KOPT-K1 (cell line): ENCODE measurements at regions not wholly inside any gene's neighbourhood (a gene's known extent, or its start where the extent isn't known, plus 50 kb on each side); places are given as distances from the start of the nearest gene placed in this dataset.

Experiments used
- H3K27ac ChIP-seq: fragments of 200-600 bp; sonication (generic); 2 replicates; pipeline ENCODE4 v1.5.1; 2016; ENCODE audit warnings: antibody characterized with exemption, mild to moderate bottlenecking, low read depth, low read length; ENCODE audit not compliant: poor library complexity, severe bottlenecking
- H3K36me3 ChIP-seq: fragments of 200-600 bp; sonication (generic); 2 replicates; pipeline ENCODE4 v1.5.1; 2017; ENCODE audit warnings: antibody characterized with exemption, mild to moderate bottlenecking, low read length, moderate library complexity; ENCODE audit not compliant: insufficient read depth
- H3K9me3 ChIP-seq: fragments of 200-600 bp; sonication (generic); 2 replicates; pipeline ENCODE4 v1.5.1; 2017; ENCODE audit warnings: antibody characterized with exemption, low read length, mild to moderate bottlenecking; ENCODE audit not compliant: insufficient read depth, poor library complexity, severe bottlenecking

DNA sequence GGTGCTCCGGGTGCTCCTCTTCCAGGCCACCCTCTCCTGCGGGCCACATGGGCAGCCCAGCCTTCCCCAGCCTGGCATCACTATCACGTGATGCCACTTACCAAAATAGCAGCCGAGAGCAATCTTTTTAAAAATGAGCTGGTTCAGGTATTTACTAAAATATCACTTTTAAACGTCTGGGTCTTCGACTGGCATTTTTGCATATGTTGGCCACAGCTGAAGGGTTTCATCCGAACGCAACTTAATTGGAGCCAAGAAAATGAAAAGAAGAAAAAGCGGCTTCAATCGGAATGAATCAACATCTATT lies 94.6 kb upstream of the ANO1 start:
- Histone ChIP-seq H3K36me3 (no peaks in the 10 kb centered on the region), H3K9me3 (no peaks in the 10 kb centered on the region), H3K27ac (no peak overlapping the region)

DNA sequence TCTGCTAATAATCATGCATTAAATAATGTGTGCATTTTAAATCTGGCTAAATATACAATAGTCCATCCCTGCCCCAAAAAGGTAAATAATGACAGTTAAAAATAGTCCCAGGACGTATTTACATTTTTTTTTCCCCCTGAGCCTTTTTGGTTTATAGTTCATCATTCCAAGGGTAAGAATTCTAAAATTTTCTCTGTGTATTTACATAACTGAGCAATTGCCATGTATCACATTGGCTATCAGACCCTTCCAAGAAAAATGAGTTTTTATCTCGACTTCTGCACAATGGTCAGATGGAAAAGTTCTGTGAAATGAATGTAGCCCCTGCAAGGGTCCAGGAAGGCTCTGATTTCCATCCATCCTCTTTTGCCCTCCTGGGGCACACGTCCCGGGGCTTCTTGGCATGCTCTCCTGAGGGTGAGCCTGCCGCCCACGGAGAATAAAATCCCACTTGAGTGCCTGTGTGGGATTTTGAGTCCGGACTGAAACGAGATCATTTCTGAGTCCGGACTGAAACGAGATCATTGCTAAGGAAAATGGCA lies 94.1 kb upstream of the ANO1 start:
- Histone ChIP-seq H3K9me3 (no peaks in the 10 kb centered on the region), H3K36me3 (no peaks in the 10 kb centered on the region), H3K27ac (peak overlapping the region; percentile 33)

DNA sequence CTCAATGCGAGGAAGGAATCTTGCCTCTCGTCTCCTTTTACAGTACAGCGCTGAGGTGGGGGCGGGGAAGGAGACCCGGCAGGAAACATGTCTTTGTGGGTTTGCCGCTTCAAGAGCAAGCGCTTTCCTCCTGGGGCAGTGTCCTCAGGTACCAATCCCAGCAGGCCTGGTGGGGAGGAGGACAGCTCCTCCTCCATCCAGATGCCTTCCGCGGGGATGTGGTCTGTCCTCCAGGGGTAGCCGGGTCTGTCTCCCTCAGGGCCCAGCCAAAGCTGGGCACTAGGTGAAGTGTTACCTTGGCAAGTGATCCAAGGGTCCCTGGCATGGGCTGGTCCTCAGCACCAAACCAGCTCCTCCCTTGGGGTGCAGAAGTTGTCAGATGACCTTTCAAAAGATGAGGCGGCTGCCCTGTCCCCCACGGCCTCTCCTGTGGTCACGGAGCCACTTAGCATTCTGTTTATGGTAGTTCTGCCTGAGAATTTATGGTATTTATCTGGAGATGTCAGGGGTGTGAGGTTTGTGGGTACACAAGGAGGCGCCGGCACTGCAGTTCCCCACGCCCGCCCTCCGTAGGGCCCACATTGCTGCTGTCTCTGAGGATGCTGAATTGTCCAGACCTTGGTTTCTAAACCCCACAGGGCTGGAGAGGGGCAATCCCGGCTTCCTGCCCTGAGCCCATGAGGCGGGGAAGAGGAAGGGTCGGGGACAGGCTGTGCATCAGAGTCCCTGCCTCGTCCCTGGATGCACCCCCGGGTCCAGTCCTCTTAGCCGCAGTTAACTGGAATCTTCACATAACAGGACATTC lies 93.5 kb upstream of the ANO1 start:
- peak overlapping the region; percentile 36 for H3K27ac ChIP-seq
- H3K36me3 ChIP-seq, result no peaks in the 10 kb centered on the region
- H3K9me3 ChIP-seq, result no peaks in the 10 kb centered on the region

DNA sequence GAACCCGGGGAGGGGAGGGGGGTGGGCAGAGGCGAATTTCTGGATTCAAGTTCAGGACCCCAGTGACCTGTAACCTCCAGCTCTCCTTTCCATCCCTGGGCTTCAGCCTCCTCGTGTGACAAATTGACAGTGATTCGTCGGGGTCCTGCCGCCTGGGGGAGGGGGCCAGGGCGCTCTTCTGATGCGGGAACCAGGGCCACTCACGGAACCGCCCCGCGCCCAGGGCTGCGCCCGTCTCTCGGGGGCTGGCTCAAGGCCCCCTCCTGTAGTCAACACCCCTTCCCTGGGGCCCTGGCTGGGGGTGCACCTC lies 92.8 kb upstream of the ANO1 start:
- no peak overlapping the region for H3K27ac ChIP-seq
- no peaks in the 10 kb centered on the region for H3K9me3 ChIP-seq
- H3K36me3 ChIP-seq, result no peaks in the 10 kb centered on the region

DNA sequence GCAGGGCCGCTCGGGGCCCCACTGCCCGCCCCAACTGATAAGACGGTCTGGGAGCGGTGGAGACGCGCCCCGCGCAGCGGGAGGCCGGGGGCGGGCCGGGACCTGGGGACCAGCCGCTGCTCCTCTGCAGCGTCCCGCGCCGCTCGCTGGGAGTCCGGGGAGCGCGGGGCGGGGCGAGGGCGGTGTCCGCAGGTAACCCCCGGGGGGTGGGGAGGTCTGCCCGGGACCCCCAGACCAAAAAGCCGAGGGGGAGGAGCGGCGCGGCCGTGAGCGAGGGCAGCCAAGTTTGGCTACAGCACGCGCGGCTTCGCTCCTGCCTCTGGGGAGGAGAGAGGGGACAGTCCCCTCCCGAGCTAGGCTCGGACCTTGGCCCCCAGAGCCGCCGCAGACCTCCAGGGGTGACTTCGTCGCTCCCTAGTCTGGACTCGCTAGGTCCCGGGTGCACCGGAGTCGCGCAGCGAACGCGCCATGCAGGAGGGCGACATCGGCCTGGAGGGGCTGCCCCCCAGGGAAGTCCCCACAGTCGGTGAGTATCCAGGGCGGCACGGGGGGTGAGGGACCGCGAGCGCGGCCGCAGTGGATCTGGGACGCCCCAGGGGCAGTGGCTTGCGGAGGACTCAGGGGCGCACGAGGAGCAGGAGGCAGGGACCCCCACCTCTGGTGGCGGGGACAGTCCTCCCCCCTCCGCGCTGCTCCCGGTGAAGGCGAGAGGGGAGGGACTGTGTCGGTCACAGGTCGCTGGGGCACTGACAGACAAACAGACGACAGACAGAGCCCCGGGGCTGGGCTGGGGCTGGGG lies 92.3 kb upstream of the ANO1 start:
- Histone ChIP-seq H3K9me3 (no peaks in the 10 kb centered on the region), H3K27ac (no peak overlapping the region), H3K36me3 (no peaks in the 10 kb centered on the region)

DNA sequence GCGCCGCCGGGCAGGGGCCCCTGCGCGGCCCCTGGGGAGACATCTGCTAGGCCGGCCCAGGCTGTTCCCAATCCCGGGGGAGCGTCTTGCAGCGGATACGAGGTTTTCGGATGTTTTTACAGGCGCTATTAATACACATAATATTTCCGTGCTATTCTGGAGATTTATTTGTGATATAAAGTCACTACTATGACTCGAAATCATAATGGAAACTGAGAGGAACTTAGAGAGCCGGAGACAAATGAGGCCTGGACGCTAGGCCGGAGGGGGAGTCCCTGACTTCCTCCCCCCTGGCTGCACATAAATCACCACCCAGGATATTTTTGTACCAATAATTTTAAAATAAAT lies 91.7 kb upstream of the ANO1 start:
- Histone ChIP-seq H3K27ac (no peak overlapping the region), H3K9me3 (no peaks in the 10 kb centered on the region), H3K36me3 (no peaks in the 10 kb centered on the region)

DNA sequence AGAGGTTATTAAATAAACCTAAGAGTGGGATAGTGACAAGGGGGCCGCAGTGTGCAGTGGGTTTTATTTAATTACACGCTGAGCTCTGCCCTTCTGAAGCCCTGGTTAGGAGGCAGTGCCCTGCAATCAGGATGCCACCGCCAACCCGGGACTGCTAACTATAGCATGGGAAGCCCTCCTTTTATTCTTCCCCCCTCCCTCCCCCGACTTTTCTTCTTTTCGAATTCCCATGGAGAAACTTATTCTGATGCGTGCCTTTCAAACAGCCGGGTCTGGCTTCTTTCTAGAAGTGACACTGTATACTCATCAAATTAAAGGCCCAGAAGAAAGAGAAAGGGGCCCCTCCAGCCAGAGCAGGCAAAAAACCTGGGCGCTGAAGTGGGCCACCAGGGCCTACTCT lies 91.3 kb upstream of the ANO1 start:
- Histone ChIP-seq H3K9me3 (no peaks in the 10 kb centered on the region), H3K36me3 (no peaks in the 10 kb centered on the region), H3K27ac (no peak overlapping the region)

DNA sequence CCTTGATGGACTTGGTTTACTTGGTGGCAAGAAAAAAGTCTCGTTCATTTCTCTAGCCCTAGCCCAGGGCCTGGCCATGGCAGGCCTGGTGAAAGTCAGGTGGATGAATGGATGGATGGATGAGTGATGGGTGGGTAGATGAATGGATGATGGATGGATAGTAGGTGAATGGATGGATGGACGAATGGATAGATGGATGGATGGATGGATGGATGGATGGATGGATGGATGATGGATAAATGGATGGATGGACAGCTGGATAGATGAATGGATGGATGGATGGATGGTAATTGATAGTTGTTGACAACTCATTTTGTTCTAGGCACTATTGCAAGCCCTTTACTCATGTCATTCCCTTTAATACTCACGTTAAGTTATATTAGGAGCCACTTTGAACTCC lies 86.1 kb upstream of the ANO1 start:
- peaks cover 10% of the 10 kb centered on the region for H3K9me3 ChIP-seq
- H3K27ac ChIP-seq, result no peak overlapping the region
- no peaks in the 10 kb centered on the region for H3K36me3 ChIP-seq

DNA sequence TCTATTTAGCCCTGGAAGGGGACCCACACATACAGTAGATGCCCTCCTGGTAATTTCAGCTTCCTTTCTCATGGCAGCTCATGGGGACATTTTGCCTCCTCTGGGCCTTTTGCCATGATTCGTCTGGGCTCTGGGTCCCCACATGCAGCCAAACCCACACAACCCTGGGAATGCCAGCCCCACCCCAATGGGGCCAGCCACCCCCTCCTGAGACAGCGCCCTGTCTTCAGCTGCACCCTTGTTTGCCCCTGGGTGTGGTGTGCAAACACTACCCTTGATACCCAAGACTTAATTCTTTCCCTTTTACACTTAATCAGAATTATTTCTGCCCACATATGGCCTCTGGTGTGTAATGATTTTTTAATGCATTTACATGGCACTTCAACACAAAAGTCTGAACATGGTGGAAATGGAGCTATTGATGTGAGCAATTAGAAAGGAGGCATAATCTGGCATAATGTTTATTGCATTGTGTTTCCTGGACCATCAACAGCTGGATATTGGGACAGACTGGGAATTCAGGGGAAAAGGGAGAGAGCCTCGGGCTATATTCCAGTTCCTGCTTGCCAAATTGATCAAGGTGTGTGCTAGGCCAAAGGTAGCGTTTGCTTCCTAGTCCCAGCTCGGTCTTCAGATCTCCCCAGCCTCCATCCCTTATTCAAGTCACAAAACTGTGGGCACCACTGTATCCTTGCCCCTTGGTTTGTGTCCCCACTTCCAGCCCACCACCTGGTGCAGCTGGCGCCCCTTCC lies 85.0 kb upstream of the ANO1 start:
- Histone ChIP-seq H3K27ac (no peak overlapping the region), H3K9me3 (peaks cover 10% of the 10 kb centered on the region), H3K36me3 (no peaks in the 10 kb centered on the region)

DNA sequence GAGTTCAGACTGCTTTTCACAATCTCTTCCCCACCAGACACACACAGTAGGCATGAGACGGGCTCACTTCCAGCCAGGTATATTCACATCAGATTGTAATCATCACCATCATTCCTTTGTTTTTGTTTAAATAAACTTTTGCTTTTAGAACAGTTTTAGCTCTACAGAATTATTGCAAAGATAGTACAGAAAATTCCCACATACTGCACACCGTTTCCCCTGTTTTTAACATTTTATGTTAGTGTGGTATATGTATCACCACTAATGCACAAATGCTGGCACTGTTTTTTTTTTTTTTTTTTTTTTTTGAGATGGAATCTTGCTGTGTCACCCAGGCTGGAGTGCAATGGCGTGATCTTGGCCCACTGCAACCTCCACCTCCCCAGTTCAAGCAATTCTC lies 83.3 kb upstream of the ANO1 start:
- Histone ChIP-seq H3K36me3 (no peaks in the 10 kb centered on the region), H3K27ac (no peak overlapping the region), H3K9me3 (peaks cover 10% of the 10 kb centered on the region)

DNA sequence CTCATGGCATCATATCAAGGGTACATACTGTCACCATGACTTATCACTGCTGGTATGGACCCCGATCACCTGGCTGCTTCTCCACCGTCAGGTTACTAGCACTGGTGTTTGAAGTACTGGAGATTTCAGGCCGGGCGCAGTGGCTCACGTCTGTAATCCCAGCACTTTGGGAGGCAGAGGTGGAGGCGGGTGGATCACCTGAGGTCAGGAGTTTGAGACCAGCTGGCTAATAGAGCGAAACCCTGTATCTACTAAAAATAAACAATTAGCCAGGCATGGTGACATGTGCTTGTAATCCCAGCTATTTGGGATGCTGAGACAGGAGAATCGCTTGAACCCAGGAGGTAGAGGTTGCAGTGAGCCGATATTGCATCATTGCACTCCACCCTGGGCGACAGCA lies 82.4 kb upstream of the ANO1 start:
- H3K36me3 ChIP-seq, result no peaks in the 10 kb centered on the region
- H3K9me3 ChIP-seq, result peaks cover 10% of the 10 kb centered on the region
- H3K27ac ChIP-seq, result no peak overlapping the region

DNA sequence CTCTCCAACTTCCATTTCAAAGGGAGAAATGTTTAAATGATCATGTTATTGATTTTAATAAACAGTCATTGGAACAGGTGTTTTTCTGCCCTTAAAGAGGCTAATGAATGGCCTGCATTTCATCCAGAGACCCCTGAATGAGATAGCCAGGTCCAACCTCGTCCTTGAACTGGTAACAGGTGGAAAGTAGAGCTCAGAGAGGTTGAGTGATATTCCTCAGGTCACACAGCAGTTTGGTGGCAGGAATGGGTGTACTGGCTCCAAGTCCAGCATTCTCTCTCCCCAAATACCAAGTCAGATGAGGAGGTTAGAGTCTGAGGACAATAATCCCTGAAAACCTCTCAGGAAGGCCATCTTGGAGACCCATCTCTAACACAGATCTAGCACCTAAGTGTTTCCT lies 81.7 kb upstream of the ANO1 start:
- Histone ChIP-seq H3K36me3 (no peaks in the 10 kb centered on the region), H3K9me3 (peaks cover 10% of the 10 kb centered on the region), H3K27ac (no peak overlapping the region)

DNA sequence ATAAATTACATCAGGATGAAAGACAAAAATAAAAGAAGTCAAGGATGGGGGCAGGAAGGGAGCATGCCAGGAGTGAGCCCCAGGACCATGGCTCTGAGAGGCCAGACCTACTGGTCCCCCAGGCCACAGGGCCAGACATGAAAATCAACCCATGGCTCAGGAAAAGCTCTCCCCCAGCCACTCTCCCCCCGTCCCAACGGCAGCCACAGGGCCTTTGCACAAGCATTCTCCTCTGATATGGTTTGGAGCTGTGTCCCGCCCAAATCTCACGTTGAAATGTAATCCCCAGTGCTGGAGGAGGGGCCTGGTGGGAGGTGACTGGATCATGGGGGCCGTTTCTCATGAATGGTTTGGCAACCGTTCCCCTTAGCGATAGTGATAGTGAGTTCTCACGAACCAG lies 80.8 kb upstream of the ANO1 start:
- no peak overlapping the region for H3K27ac ChIP-seq
- no peaks in the 10 kb centered on the region for H3K36me3 ChIP-seq
- H3K9me3 ChIP-seq, result peaks cover 10% of the 10 kb centered on the region

DNA sequence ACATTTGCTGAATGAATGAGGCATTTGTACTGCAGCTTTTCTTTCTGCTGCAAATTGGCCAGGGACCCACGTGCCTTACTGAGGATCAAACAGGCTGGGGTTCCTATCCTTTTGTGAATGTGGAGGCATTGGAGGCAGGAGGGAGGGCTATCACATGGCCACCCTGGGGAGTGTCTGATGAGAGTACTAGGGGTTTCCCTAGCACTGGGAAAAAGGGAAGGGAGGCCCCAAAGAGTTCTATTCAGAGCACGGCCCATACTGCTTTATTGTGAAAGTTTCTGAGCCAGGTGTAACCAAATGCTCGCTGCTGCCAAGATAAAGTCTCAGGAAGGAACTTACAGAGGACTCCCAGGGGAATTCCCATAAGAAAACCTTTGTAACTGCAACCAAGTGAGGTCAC lies 78.4 kb upstream of the ANO1 start:
- peak overlapping the region; percentile 58 for H3K27ac ChIP-seq
- no peaks in the 10 kb centered on the region for H3K36me3 ChIP-seq
- H3K9me3 ChIP-seq, result peaks cover 8% of the 10 kb centered on the region

DNA sequence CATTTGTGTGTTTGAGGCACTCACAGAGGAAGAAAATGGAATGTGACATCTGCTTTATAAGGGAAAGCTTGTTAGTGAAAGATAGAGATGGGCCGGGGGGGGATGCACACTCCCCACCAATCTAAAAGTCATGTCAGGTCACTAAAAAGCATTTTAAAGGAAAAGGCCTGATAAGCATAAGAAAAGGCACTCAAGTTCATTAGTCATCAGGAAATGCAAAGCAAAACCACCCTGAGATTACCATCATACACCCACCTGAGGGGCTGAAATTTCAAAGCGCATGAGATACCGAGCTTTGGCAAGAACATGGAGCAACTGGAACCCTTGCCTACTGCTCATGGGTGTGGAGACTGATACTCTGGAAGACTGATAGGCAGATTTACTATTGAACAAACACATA lies 77.9 kb upstream of the ANO1 start:
- Histone ChIP-seq H3K36me3 (no peaks in the 10 kb centered on the region), H3K27ac (peak overlapping the region; percentile 58), H3K9me3 (peaks cover 2% of the 10 kb centered on the region)
